Neural progenitor cell (in vitro differentiated cells): ENCODE measurements at regions not wholly inside any gene's neighbourhood (a gene's known extent, or its start where the extent isn't known, plus 50 kb on each side); places are given as distances from the start of the nearest gene placed in this dataset.

Experiments
- DNase-seq: peaks from one replicate; pipeline ENCODE4 v3.0.0-alpha.2; 2016; ENCODE audit warnings: low spot score
- H2AFZ ChIP-seq: fragments of 200-600 bp; sonication (generic); replicated peaks from 2 replicates; pipeline ENCODE4 v1.6.1; 2016; ENCODE audit warnings: antibody characterized with exemption
- H3F3A ChIP-seq: fragments of 200-600 bp; sonication (generic); 2 replicates; pipeline ENCODE4 v1.6.1; 2016; ENCODE audit warnings: antibody characterized with exemption, low read depth
- H3K27ac ChIP-seq: fragments of 200-600 bp; sonication (generic); 2 replicates; pipeline ENCODE4 v1.5.1; 2016; ENCODE audit warnings: mild to moderate bottlenecking
- H3K27me3 ChIP-seq: fragments of 200-600 bp; sonication (generic); 2 replicates; pipeline ENCODE4 v1.6.1; 2016; ENCODE audit warnings: mild to moderate bottlenecking, moderate library complexity
- H3K36me3 ChIP-seq: fragments of 200-600 bp; sonication (generic); 2 replicates; pipeline ENCODE4 v1.5.1; 2016
- H3K4me1 ChIP-seq: fragments of 200-600 bp; sonication (generic); 2 replicates; pipeline ENCODE4 v1.6.1; 2016; ENCODE audit warnings: mixed run types
- H3K4me2 ChIP-seq: fragments of 200-600 bp; sonication (generic); 2 replicates; pipeline ENCODE4 v1.6.1; 2016
- H3K4me3 ChIP-seq: fragments of 200-600 bp; sonication (generic); 2 replicates; pipeline ENCODE4 v1.5.1; 2016
- H3K79me2 ChIP-seq: fragments of 200-600 bp; sonication (generic); 2 replicates; pipeline ENCODE4 v1.6.1; 2016; ENCODE audit warnings: low read depth
- H3K9ac ChIP-seq: fragments of 200-600 bp; sonication (generic); 2 replicates; pipeline ENCODE4 v1.6.1; 2016
- H3K9me3 ChIP-seq: fragments of 200-600 bp; sonication (generic); 2 replicates; pipeline ENCODE4 v1.5.1; 2016; ENCODE audit warnings: low read depth
- H4K20me1 ChIP-seq: fragments of 200-600 bp; sonication (generic); 2 replicates; pipeline ENCODE4 v1.6.1; 2016; ENCODE audit warnings: low read depth
- H3K27ac Mint-ChIP-seq: 3 replicates; pipeline ENCODE4 v1.8.0; 2021; ENCODE audit warnings: mixed read lengths
- H3K27me3 Mint-ChIP-seq: 2 replicates; pipeline ENCODE4 v1.8.0; 2022; ENCODE audit warnings: low read depth, mild to moderate bottlenecking, inconsistent platforms, moderate library complexity, mixed read lengths; ENCODE audit not compliant: insufficient read depth
- H3K36me3 Mint-ChIP-seq: 3 replicates; pipeline ENCODE4 v1.8.0; 2021; ENCODE audit warnings: mixed read lengths
- H3K4me1 Mint-ChIP-seq: 3 replicates; pipeline ENCODE4 v1.8.0; 2021; ENCODE audit warnings: mixed read lengths
- H3K4me3 Mint-ChIP-seq: 3 replicates; pipeline ENCODE4 v1.8.0; 2021; ENCODE audit warnings: mild to moderate bottlenecking, moderate library complexity, mixed read lengths
- H3K9me3 Mint-ChIP-seq: 3 replicates; pipeline ENCODE4 v1.8.0; 2020; ENCODE audit warnings: mixed read lengths
- EZH2 ChIP-seq: fragments of 200-600 bp; sonication (generic); IDR thresholded peaks from 2 replicates; pipeline ENCODE4 v1.6.1; 2017; ENCODE audit warnings: antibody characterized with exemption, mild to moderate bottlenecking, moderate library complexity
- EZH2phosphoT487 ChIP-seq: fragments of 200-600 bp; sonication (generic); IDR thresholded peaks from 2 replicates; pipeline ENCODE4 v1.6.1; 2017; ENCODE audit warnings: antibody characterized with exemption
- TF ChIP-seq, protein P1 (sequence below): fragments of 200-600 bp; sonication (generic); IDR thresholded peaks from 2 replicates; pipeline ENCODE4 v1.5.1; 2017; ENCODE audit warnings: antibody characterized with exemption, mild to moderate bottlenecking

GRCh38 chr12:93031028-93031427, 101.9 kb upstream of the EEA1 start:
- H3K4me3 ChIP-seq: no peak overlapping the region
- H3K9me3 ChIP-seq: no peaks in the 10 kb centered on the region
- no peak overlapping the region for H3K4me3 Mint-ChIP-seq
- H3K9ac ChIP-seq: no peak overlapping the region
- H2AFZ ChIP-seq: no peak overlapping the region
- no peaks in the 10 kb centered on the region for H3K36me3 Mint-ChIP-seq
- no peaks in the 10 kb centered on the region for H4K20me1 ChIP-seq
- no peak for DNase-seq
- H3K79me2 ChIP-seq: no peaks in the 10 kb centered on the region
- no peaks in the 10 kb centered on the region for H3K27me3 ChIP-seq
- no peak overlapping the region for H3K4me2 ChIP-seq
- H3K27me3 Mint-ChIP-seq: no peaks in the 10 kb centered on the region
- H3K4me1 Mint-ChIP-seq: no peaks in the 10 kb centered on the region
- no peaks in the 10 kb centered on the region for H3K36me3 ChIP-seq
- H3F3A ChIP-seq: no peaks in the 10 kb centered on the region
- TF ChIP-seq, protein P1, sequence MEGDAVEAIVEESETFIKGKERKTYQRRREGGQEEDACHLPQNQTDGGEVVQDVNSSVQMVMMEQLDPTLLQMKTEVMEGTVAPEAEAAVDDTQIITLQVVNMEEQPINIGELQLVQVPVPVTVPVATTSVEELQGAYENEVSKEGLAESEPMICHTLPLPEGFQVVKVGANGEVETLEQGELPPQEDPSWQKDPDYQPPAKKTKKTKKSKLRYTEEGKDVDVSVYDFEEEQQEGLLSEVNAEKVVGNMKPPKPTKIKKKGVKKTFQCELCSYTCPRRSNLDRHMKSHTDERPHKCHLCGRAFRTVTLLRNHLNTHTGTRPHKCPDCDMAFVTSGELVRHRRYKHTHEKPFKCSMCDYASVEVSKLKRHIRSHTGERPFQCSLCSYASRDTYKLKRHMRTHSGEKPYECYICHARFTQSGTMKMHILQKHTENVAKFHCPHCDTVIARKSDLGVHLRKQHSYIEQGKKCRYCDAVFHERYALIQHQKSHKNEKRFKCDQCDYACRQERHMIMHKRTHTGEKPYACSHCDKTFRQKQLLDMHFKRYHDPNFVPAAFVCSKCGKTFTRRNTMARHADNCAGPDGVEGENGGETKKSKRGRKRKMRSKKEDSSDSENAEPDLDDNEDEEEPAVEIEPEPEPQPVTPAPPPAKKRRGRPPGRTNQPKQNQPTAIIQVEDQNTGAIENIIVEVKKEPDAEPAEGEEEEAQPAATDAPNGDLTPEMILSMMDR: no peak
- TF ChIP-seq EZH2: no peak
- TF ChIP-seq EZH2phosphoT487: no peak
- no peaks in the 10 kb centered on the region for H3K9me3 Mint-ChIP-seq
- H3K4me1 ChIP-seq: peaks cover 5% of the 10 kb centered on the region
- no peak overlapping the region for H3K27ac ChIP-seq
- H3K27ac Mint-ChIP-seq: no peak overlapping the region

DNA sequence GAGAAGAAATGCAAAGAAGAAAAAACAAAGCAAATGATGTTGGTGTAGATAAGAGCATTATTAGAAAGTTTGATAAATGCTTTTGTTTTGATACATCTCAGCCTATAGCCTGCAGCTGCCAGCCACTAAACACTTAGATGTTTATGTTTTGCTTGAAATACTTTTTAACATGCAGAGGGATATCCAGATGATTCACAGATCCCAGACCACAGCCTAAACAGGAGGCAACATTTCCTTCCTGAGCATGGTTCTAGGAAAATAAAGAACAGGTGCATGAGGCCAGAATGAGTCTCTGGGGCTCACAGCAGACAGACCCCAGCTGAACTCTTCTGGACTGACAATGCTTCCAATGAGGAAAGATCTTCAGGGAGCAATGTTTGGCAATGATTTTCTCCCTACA, 103.7 kb upstream of the EEA1 start:
- H3K27me3 ChIP-seq: no peaks in the 10 kb centered on the region
- no peak overlapping the region for H3K27ac ChIP-seq
- Mint-ChIP-seq H3K36me3 (no peaks in the 10 kb centered on the region), H3K9me3 (no peaks in the 10 kb centered on the region), H3K27me3 (no peaks in the 10 kb centered on the region), H3K4me3 (no peak overlapping the region), H3K4me1 (no peaks in the 10 kb centered on the region), H3K27ac (no peak overlapping the region)
- no peaks in the 10 kb centered on the region for H3K9me3 ChIP-seq
- H3K36me3 ChIP-seq: no peaks in the 10 kb centered on the region
- no peaks in the 10 kb centered on the region for H3K79me2 ChIP-seq
- no peaks in the 10 kb centered on the region for H3F3A ChIP-seq
- H3K4me2 ChIP-seq: no peak overlapping the region
- no peak for DNase-seq
- no peaks in the 10 kb centered on the region for H4K20me1 ChIP-seq
- H3K4me1 ChIP-seq: peaks cover 5% of the 10 kb centered on the region
- TF ChIP-seq, protein P1: no peak
- TF ChIP-seq EZH2phosphoT487 (no peak), EZH2 (no peak)
- H3K9ac ChIP-seq: no peak overlapping the region
- H3K4me3 ChIP-seq: no peak overlapping the region
- H2AFZ ChIP-seq: no peak overlapping the region

DNA sequence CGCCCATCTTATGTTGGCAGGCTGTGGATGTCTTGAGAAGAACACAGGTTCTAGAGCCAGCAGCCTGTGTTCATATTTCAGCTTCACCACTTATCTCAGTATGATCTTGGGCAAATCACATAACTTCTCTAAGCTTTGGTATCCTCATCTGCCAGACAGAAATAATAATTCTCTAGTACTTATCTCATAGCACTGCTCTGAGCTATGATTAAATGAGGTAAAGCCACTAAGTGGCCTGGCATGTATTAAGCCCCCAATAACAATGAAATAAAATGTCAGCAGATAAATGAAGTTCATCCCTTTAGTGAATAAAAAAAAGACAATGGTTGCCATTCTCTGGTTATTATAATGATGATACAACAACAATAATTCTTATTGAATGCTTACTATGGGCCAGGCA, 104.9 kb upstream of the EEA1 start:
- TF ChIP-seq EZH2 (no peak), EZH2phosphoT487 (no peak)
- TF ChIP-seq, protein P1: no peak
- no peak overlapping the region for H3K27ac ChIP-seq
- Mint-ChIP-seq H3K9me3 (no peaks in the 10 kb centered on the region), H3K36me3 (no peaks in the 10 kb centered on the region), H3K27me3 (peaks cover 3% of the 10 kb centered on the region), H3K27ac (no peak overlapping the region), H3K4me1 (no peaks in the 10 kb centered on the region), H3K4me3 (no peak overlapping the region)
- no peak overlapping the region for H3K4me3 ChIP-seq
- no peaks in the 10 kb centered on the region for H3K9me3 ChIP-seq
- no peaks in the 10 kb centered on the region for H3K36me3 ChIP-seq
- no peak overlapping the region for H3K9ac ChIP-seq
- no peaks in the 10 kb centered on the region for H3K27me3 ChIP-seq
- no peaks in the 10 kb centered on the region for H3K79me2 ChIP-seq
- no peak overlapping the region for H3K4me2 ChIP-seq
- H4K20me1 ChIP-seq: no peaks in the 10 kb centered on the region
- no peaks in the 10 kb centered on the region for H3F3A ChIP-seq
- peaks cover 5% of the 10 kb centered on the region for H3K4me1 ChIP-seq
- no peak overlapping the region for H2AFZ ChIP-seq
- no peak for DNase-seq

DNA sequence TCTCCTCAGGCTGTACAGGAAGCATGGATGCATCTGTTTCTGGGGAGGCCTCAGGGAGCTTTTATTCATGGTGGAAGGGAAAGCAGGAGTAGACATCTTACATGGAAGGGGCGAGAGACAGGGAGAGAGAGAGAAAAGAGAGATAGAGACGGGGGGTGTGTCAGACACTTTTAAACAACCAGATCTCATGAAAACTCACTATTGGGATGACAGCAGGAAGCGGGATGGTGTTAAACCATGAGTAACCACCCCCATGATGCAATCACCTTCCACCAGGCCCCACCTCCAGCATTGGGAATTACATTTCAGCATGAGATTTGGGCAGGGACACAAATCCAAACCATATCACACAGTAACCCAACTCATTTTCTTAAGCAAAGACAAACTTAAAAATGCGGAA, 110.0 kb upstream of the EEA1 start:
- H3K36me3 ChIP-seq: no peaks in the 10 kb centered on the region
- H3K79me2 ChIP-seq: no peaks in the 10 kb centered on the region
- no peak overlapping the region for H3K4me3 ChIP-seq
- H3K4me1 Mint-ChIP-seq: no peaks in the 10 kb centered on the region
- no peaks in the 10 kb centered on the region for H4K20me1 ChIP-seq
- H3F3A ChIP-seq: no peaks in the 10 kb centered on the region
- no peak overlapping the region for H3K4me3 Mint-ChIP-seq
- peaks cover 3% of the 10 kb centered on the region for H3K27me3 Mint-ChIP-seq
- no peak overlapping the region for H3K9ac ChIP-seq
- H3K4me2 ChIP-seq: no peak overlapping the region
- no peaks in the 10 kb centered on the region for H3K27me3 ChIP-seq
- no peak overlapping the region for H2AFZ ChIP-seq
- no peaks in the 10 kb centered on the region for H3K9me3 ChIP-seq
- H3K27ac ChIP-seq: no peak overlapping the region
- H3K4me1 ChIP-seq: peaks cover 5% of the 10 kb centered on the region
- H3K36me3 Mint-ChIP-seq: no peaks in the 10 kb centered on the region
- DNase-seq: no peak
- H3K9me3 Mint-ChIP-seq: no peaks in the 10 kb centered on the region
- TF ChIP-seq EZH2 (no peak), EZH2phosphoT487 (no peak)
- TF ChIP-seq, protein P1: no peak
- no peak overlapping the region for H3K27ac Mint-ChIP-seq
